GM19463 (cell line): ENCODE measurements at regions not wholly inside any gene's neighbourhood (a gene's known extent, or its start where the extent isn't known, plus 50 kb on each side); places are given as distances from the start of the nearest gene placed in this dataset.
"Not testable (repeated sequence)": the region's sequence is repeated elsewhere in the genome, so short reads cannot be mapped to it uniquely, and the experiment has no call there.

ENCODE experiments used
- ATAC-seq: cut with Tn5 transposase; IDR thresholded peaks from one replicate; pipeline ENCODE4 v1.9.1; 2021; ENCODE audit warnings: mild to moderate bottlenecking, moderate library complexity; ENCODE audit not compliant: unreplicated experiment

- ATAC-seq, result peak; percentile 19
Observed at GRCh38 chr6:74597840-74598239, 608.0 kb downstream of the COL12A1 start.

- ATAC-seq, result no peak
Observed at GRCh38 chr6:74597266-74597665, 608.6 kb downstream of the COL12A1 start.

DNA sequence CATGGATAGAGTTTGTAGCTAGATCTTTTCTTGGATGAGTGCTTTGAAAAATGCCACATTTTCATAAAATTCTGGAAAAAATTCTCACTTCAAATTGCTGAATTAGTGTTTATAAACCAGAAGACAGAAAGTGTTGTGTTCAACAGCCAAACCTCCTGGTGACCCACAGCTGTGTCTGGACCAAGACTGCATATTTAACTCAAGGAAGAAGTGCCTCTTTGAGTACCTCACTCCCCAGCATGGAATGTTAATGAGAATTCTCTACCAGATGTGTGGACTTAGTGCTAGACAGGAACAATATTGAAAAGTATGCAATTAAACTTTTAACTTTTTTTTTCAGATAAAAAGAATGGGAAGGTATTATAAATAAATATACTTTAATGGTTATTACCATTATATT, 609.3 kb downstream of the COL12A1 start:
- ATAC-seq, result no peak

DNA sequence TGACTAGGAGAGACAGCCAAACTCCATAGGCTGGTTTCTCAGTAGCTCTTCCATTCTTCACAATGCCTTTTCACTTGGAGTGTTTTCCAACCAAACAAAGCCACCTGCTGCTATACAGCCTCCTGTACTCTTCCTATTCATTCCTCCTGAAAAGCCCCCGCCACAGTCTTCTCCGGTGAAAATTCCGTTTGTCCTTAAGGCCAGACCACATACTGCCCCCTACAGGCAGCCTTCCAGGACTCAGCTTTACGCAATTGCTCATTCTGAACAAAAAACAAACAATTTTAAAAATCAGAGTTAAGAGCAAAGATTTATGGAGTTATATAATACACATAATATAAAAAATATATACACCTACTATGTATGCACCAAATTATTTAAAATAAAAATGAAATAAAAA, 611.5 kb downstream of the COL12A1 start:
- ATAC-seq, result not testable (repeated sequence)

DNA sequence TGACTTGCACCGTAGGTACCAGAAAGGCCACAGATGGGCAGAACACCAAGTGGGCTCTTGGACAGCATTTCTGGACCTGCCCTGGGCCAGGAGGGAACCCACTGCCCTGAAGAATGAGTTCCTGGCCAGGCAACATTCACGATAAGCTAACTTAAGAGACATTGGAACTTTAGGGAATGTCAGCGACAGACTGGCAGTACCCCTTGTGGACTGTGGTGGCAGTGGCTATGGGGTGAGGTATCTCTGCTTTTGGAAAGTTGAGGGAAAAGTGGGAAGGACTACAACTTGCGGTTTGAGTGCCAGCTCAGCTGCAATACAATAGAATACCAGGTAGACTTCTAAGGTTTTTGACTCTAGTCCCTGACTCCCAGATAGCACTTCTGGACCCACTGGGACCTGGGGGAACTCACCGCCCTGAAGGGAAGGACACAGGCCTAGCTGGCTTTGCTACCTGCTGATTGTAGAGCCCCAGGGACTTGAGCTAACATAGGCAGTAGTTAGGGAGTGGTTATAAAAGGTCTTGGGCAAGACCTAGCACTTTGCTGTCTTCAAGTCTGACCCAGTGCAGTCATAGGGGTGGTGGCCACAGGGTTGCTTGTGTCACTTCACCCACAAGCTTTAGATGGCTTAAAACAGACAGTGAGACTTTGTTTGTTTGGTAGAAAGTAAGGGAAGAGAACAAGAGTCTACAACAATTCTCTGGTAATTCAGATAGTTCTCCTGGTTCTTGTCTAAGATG, 617.6 kb downstream of the COL12A1 start:
- no peak for ATAC-seq

- no peak for ATAC-seq
Observed at GRCh38 chr6:74587386-74587785, 618.5 kb downstream of the COL12A1 start.

DNA sequence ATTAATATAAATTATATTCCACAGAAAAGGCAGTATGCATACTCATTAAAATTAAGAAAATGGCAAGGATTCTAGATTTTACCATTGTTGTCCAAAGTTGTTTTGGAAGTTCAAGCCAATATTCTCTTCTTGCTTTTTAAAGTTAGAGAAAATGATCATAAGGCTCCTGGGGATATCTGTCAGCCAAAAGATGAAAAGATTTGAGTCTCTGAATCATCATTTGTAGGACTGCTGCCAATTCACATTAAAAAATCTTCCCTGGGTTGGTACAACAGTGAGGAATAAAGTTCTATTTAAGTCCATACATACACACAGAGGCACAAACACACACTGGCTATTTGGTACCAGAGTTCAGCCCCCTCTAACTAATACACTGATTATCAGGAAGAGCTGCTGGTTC, 620.1 kb downstream of the COL12A1 start:
- ATAC-seq, result no peak

GRCh38 chr6:74581681-74582080, 624.2 kb downstream of the COL12A1 start:
- ATAC-seq, result no peak

DNA sequence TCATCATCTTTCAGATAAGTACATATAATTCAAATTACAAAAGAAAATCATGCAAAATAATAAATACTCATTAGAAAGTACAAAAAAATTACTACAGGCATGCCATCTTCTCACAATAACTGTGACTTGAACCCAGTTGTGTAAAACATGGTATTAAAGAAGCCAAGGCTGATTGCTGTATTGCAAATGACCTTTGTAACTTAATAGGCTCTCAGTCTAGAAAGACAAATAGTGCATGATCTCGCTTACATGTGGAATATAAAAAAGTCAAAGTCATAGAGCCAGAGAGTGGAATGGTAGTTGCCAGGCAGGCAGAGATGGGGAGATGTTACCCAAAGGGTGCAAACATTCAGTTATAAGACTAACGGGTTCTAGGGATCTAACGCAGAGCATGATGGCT, 626.1 kb downstream of the COL12A1 start:
- no peak for ATAC-seq

DNA sequence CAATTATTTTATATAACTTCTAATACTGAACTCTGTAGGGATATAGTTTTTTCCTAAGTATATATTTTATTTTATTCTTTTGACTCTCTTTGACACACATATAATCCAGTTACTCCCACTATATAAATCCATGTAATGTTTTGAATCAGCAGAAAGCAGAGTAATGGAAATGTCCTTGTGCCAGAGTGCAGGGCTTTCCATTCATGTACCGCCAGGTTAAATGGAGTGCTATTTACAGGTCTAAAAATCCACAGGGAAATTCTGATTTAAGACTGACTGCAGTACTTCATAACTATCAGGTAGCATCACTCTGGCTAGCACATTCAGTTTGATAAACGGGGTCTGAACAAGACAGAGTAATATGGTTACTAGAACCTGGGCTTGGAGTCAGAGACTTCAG, 626.8 kb downstream of the COL12A1 start:
- no peak for ATAC-seq

DNA sequence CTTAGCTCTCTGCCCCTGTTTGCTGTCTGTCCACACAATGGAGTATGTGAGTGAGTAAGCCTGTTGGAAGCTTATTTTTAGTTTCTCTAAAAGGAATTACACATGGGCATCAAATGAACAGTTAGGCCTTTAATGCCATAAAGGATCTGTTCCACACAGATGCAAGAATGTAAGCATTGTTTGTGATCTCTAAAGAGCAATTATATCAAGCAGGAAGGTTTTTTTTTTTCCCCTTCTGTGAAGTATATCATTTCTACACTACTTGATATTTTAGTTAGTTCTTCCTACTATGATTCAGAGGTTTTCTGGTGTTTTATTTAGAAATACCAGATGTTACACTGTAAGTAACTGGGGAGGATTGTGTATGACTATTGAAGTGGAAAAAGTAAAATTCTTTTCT, 627.5 kb downstream of the COL12A1 start:
- ATAC-seq, result no peak

DNA sequence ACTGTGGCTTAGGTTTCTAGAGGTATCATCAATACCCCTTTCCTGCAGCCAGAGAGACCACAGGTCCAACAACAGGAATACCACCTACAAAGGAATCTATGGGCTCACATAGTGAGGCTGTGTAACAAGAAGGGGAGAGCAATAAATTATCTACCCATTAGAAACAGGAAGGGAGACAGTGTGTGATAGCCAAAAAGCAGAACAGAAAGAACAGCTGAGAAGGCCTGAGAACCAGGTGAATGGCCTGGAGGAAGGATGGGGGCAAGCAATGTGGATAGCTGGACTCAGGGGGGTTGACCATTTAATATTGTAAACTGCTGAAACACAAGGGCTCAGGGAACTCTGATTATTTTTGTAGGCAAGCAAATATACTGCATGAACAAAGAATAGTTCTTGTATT, 628.2 kb downstream of the COL12A1 start:
- ATAC-seq, result peak; percentile 90

DNA sequence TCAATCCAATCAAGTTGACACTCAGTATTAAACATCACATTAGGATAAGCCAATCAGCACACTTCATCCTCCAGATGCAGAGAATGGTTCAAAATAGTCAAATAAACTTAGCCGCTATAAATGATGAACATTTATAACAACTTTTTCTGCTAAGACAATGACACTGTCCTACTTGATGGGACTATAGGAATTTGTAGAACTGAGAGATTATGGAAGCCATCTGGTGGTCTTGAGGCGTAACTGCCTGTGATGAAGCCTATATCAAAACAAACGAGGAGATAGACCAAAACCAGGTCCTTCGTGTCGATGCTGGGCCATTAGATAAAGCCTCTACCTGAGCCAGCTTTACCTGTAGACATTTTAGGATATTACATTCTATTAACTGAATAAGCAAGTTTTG, 631.1 kb downstream of the COL12A1 start:
- ATAC-seq, result no peak

DNA sequence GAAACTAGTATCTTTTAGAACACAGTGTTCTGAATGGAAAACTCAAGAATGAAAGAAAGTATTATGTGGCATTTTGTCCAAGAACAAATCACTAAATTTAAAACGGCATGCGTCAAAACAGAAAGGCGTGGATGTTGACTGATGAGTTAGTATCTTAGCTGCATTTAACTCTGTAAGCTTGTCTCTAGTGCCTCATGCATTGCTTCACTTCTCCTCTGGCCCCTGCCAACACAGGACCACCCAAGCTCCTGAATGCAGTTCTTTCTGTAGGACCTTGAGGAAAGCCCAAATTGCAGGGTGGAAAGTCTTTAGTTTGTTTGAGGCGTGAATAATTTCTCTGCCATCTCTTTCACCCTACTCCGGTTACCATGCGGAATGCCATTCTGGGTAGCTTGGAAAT, 632.2 kb downstream of the COL12A1 start:
- no peak for ATAC-seq

- ATAC-seq, result no peak
Observed at GRCh38 chr6:74570044-74570443, 635.8 kb downstream of the COL12A1 start.

DNA sequence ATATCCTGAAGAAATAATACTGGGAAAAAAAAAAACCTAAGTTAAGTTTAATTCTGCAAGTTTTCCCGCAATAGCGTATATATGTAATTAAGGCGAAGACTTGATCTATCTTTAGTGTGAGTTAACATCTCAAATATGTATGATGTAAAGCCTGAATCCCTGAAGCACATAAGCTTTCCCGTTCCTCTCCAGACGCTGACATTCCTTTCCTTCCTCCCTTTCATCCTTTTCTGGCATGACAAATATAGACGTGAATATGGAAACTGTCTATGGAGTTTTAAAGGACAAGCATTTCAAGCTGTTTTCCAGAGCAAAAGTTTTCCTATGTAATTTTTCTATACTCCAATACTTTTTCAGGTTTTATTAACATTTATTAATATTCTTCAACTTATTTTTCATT, 637.0 kb downstream of the COL12A1 start:
- ATAC-seq, result no peak

DNA sequence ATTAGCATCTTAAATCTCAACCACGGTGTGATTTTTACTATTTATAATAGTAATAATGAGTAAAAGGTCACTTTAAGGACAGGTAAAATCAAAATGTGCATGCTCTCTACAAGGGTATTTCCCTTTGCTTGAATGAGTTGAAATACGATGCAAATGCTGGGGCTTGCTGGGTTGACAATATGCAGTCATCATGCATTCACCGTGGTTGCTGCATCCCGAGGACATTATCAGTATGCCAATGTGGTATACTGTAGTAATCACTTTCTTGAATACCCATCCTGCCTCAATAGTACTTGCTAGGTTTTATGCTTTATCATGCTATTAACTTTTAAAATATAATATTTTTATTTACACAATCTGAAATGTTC, 637.9 kb downstream of the COL12A1 start:
- not testable (repeated sequence) for ATAC-seq

GRCh38 chr6:74567281-74567922, 638.5 kb downstream of the COL12A1 start:
- ATAC-seq, result no peak

- ATAC-seq, result no peak
Observed at GRCh38 chr6:74557236-74557635, 648.6 kb downstream of the COL12A1 start.

- no peak for ATAC-seq
Observed at GRCh38 chr6:74554041-74554440, 651.8 kb downstream of the COL12A1 start.

GRCh38 chr6:74551896-74552295, 654.0 kb downstream of the COL12A1 start:
- ATAC-seq, result no peak

GRCh38 chr6:74550821-74551220, 655.0 kb downstream of the COL12A1 start:
- no peak for ATAC-seq

- no peak for ATAC-seq
Observed at GRCh38 chr6:74549746-74550145, 656.1 kb downstream of the COL12A1 start.
